Colonic mucosa (tissue), 4 donors: ENCODE measurements at regions not wholly inside any gene's neighbourhood (a gene's known extent, or its start where the extent isn't known, plus 50 kb on each side); places are given as distances from the start of the nearest gene placed in this dataset.

Experiments
- DNase-seq: peaks from one replicate; pipeline ENCODE4 v3.0.0-alpha.2; 2020
- H3K27ac ChIP-seq: fragments of 200-600 bp; one replicate; pipeline ENCODE4 v1.8.0; 2021
- H3K27me3 ChIP-seq: fragments of 200-600 bp; one replicate; pipeline ENCODE4 v1.8.0; 2021
- H3K36me3 ChIP-seq: fragments of 200-600 bp; one replicate; pipeline ENCODE4 v1.8.0; 2021
- H3K4me1 ChIP-seq: fragments of 200-600 bp; one replicate; pipeline ENCODE4 v1.8.0; 2021; ENCODE audit warnings: mild to moderate bottlenecking
- H3K4me3 ChIP-seq: fragments of 200-600 bp; one replicate; pipeline ENCODE4 v1.8.0; 2021
- H3K9ac ChIP-seq, 2 donors: one replicate each; pipeline ENCODE4 v1.7.0; 2013; ENCODE audit warnings: control low read depth in 2 of 2, low read depth in 2 of 2, low read length in 2 of 2
- H3K9me3 ChIP-seq: fragments of 200-600 bp; one replicate; pipeline ENCODE4 v1.8.0; 2021
- intact Hi-C: fragments of 100-400 bp; cut with DNase I; formaldehyde crosslinking; loops from one replicate; pipeline ENCODE4 v1.14.1; 2022
- TF ChIP-seq, protein P1 (sequence below): fragments of 200-600 bp; IDR thresholded peaks from one replicate; pipeline ENCODE4 v1.8.0; 2022; ENCODE audit warnings: antibody characterized with exemption, mild to moderate bottlenecking
- donor health status: healthy.
- donor health status: DM: no; HTN: no; CAD: no.
- donor health status: DM: no; HTN: no; CAD: no.

DNA sequence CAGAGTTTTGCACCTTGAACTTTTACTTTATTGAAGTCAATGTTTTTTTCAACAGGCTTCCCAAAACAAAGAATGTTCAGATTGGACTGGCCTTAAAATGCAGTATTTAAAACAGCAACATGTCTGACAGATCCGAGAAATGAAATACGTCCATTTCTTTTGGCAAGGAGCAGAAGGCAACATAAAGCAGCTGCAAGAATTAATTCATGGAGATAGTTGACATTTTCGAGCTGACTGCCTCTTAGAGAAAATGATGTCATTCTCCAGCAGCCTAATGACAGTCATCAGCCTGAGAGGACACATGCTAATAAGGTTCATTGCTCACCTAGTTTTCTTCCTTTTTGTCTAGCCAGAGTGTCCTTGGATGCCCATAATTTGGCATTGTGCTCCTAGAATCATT, 232.2 kb upstream of the SEMA6A start:
- Histone ChIP-seq H3K9ac (no peak overlapping the region), H3K4me3 (no peak overlapping the region), H3K36me3 (no peaks in the 10 kb centered on the region), H3K4me1 (no peaks in the 10 kb centered on the region), H3K27ac (no peak overlapping the region), H3K9me3 (no peaks in the 10 kb centered on the region), H3K27me3 (no peaks in the 10 kb centered on the region)
- intact Hi-C loops: no loop called here
- DNase-seq: no peak
- TF ChIP-seq, protein P1, sequence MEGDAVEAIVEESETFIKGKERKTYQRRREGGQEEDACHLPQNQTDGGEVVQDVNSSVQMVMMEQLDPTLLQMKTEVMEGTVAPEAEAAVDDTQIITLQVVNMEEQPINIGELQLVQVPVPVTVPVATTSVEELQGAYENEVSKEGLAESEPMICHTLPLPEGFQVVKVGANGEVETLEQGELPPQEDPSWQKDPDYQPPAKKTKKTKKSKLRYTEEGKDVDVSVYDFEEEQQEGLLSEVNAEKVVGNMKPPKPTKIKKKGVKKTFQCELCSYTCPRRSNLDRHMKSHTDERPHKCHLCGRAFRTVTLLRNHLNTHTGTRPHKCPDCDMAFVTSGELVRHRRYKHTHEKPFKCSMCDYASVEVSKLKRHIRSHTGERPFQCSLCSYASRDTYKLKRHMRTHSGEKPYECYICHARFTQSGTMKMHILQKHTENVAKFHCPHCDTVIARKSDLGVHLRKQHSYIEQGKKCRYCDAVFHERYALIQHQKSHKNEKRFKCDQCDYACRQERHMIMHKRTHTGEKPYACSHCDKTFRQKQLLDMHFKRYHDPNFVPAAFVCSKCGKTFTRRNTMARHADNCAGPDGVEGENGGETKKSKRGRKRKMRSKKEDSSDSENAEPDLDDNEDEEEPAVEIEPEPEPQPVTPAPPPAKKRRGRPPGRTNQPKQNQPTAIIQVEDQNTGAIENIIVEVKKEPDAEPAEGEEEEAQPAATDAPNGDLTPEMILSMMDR: no peak

DNA sequence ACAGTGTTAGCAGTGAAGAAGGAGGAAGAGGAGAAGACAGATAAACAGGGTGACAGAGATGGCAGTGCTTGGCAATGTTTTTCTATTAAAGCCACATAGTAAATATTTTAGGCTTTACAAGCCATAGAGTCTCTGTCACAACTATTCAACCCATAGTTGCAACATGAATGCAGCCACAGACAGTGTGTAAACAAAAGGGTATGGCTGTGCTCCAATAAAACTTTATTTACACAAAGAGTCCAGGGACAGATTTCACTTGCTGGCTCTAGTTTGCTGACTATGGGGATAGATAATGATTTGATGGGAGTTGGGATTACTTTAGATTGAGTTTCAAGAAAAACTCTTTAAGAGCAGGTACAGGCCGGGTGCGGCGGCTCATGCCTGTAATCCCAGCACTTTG, 224.8 kb upstream of the SEMA6A start:
- Histone ChIP-seq H3K36me3 (no peaks in the 10 kb centered on the region), H3K9me3 (no peaks in the 10 kb centered on the region), H3K4me1 (no peaks in the 10 kb centered on the region), H3K4me3 (no peak overlapping the region), H3K9ac (no peak overlapping the region), H3K27ac (no peak overlapping the region), H3K27me3 (no peaks in the 10 kb centered on the region)
- intact Hi-C loops: no loop called here
- no peak for DNase-seq
- TF ChIP-seq, protein P1: no peak

DNA sequence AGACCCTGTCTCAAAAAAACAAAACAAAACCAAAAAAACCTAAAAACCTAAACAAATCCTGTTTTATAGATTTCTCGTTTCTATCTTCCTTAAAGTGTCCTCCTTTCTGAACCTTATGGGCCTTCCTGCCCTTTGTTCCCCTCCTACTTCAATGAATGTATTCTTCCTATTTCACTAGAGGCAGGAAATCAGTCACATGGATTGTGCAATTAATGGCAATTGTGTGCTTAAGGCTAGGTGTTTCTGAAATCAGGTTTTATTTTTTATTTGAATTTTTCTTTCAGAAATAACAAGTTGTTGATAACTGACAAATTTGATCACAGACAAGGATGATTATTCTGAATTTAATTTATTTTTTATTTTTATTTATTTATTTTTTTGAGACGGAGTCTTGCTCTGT, 220.6 kb upstream of the SEMA6A start:
- Histone ChIP-seq H3K4me1 (no peaks in the 10 kb centered on the region), H3K36me3 (no peaks in the 10 kb centered on the region), H3K27me3 (no peaks in the 10 kb centered on the region), H3K9ac (no peak overlapping the region), H3K9me3 (no peaks in the 10 kb centered on the region), H3K27ac (no peak overlapping the region), H3K4me3 (no peak overlapping the region)
- no peak for DNase-seq
- TF ChIP-seq, protein P1: no peak
- intact Hi-C loops: no loop called here

DNA sequence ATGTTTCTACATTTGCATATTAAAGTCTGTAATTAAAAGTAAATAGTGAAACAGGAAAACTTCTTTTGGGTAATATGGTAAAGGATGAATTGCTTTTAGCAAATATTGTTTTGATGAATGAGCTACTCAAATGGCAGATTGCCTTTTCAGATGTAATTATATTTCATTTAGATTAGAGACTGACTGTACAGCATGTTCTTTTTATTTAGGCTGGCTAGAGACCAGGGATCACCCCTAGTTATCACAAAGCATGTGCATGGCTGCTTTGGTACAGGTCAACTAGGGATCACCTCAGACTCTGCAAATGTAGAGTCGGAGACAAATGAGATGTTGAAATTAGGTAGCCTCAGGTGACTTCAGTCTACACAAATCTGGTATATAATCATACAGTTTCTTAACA, 214.9 kb upstream of the SEMA6A start:
- Histone ChIP-seq H3K4me3 (no peak overlapping the region), H3K36me3 (no peaks in the 10 kb centered on the region), H3K9me3 (no peaks in the 10 kb centered on the region), H3K27ac (no peak overlapping the region), H3K9ac (no peak overlapping the region), H3K4me1 (no peaks in the 10 kb centered on the region), H3K27me3 (no peaks in the 10 kb centered on the region)
- no peak for DNase-seq
- intact Hi-C loops: no loop called here
- TF ChIP-seq, protein P1: no peak

DNA sequence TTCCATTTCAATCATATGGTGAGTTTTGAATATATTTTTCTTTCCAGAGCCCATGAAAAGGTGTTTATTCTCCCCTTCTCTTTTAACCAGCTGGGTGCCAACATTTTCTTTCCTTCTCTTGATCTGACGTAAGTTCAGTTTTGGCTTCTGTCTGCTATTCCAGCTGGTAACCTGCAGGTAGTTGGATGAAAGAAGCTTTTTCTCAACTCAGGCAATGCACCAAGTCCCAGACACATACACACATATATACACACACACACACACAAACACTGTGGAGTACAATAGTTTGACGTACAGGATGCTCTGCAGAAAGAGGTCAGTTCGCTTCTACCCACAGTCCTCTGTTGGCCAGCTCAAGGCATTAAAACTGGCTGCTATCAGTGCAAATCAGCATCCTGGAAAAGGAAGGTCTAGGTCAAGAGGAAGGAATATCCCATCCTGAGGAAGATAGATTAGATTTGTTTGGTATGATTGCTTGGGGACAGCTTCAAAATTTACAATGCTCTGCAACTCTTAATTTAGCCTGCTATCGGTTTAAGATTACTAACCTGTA, 214.3 kb upstream of the SEMA6A start:
- DNase-seq: no peak
- H3K27me3 ChIP-seq: no peaks in the 10 kb centered on the region
- TF ChIP-seq, protein P1: no peak
- no peak overlapping the region for H3K4me3 ChIP-seq
- H3K27ac ChIP-seq: no peak overlapping the region
- intact Hi-C loops: no loop called here
- H3K4me1 ChIP-seq: no peaks in the 10 kb centered on the region
- H3K9ac ChIP-seq: no peak overlapping the region
- H3K9me3 ChIP-seq: no peaks in the 10 kb centered on the region
- H3K36me3 ChIP-seq: no peaks in the 10 kb centered on the region
